GM18861 (cell line): ENCODE measurements at regions not wholly inside any gene's neighbourhood (a gene's known extent, or its start where the extent isn't known, plus 50 kb on each side); places are given as distances from the start of the nearest gene placed in this dataset.
"Not testable (repeated sequence)": the region's sequence is repeated elsewhere in the genome, so short reads cannot be mapped to it uniquely, and the experiment has no call there.

Source experiments
- ATAC-seq: cut with Tn5 transposase; IDR thresholded peaks from one replicate; pipeline ENCODE4 v1.9.1; 2021; ENCODE audit not compliant: unreplicated experiment

GRCh38 chr5:17816944-17817343 lies 182.7 kb downstream of the TAF11L14 start:
- ATAC-seq = no peak

GRCh38 chr5:17817990-17818389 lies 183.7 kb downstream of the TAF11L14 start:
- no peak for ATAC-seq

- ATAC-seq = no peak
Observed at GRCh38 chr5:17819783-17820182, 185.5 kb downstream of the TAF11L14 start.

DNA sequence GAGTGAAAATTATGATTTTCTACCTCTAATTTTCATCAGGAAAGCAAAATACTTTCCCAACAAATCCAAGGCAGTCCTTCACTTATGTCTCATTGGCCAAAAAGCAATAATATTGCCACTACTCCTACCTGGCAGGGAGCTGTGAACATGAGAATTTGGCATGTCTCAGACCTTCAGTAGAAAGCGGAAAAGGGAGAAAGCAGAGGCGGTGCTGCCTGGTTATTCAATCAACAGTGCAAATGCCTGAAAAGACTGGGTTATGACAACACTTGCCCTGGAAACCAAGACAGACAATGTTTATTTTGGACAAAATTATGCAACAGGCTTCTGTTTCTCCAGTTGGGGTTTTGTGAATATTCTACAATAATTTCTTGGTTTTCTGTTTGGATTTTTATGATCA lies 194.4 kb downstream of the TAF11L14 start:
- no peak for ATAC-seq

- ATAC-seq = no peak
Observed at GRCh38 chr5:17829456-17829855, 195.2 kb downstream of the TAF11L14 start.

- no peak for ATAC-seq
Observed at GRCh38 chr5:17831279-17831678, 197.0 kb downstream of the TAF11L14 start.

GRCh38 chr5:17832949-17833745 lies 198.9 kb downstream of the TAF11L14 start:
- no peak for ATAC-seq

DNA sequence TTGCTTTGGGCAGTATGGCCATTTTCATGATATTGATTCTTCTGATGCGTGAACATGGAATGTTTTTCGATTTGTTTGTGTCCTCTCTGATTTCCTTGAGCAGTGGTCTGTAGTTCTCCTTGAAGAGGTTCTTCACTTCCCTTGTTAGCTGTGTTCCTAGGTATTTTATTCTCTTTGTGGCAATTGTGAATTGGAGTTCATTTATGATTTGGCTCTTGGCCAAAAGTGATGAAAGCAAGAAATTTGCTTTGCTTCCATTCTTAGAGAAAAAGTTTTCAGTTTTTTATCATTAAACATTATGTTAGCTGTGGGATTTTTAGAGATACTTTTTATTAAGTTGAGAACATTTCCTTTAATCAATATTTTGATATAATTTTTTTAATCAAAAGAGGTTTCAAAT lies 203.5 kb downstream of the TAF11L14 start:
- ATAC-seq = no peak

DNA sequence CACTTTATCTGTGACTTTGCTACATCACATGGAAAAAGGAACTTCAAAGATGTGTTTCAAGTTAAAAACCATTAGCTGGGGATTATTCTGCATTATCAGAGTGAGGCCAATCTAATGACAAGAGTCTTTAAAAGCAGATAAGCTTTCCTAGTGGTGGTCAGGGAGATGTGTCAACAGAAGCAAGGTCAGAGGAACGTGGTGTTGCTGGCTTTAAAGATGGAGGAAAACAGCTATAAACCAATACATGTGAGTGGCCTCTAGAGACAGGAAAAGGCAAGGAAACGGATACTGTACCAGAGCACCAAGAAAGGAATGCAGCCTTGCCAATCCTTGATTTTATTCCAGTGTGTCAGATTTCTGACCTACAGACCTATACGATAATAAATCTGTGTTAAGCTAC lies 204.2 kb downstream of the TAF11L14 start:
- ATAC-seq = no peak

GRCh38 chr5:17839848-17840247 lies 205.6 kb downstream of the TAF11L14 start:
- no peak for ATAC-seq

GRCh38 chr5:17846496-17846895 lies 212.2 kb downstream of the TAF11L14 start:
- no peak for ATAC-seq

DNA sequence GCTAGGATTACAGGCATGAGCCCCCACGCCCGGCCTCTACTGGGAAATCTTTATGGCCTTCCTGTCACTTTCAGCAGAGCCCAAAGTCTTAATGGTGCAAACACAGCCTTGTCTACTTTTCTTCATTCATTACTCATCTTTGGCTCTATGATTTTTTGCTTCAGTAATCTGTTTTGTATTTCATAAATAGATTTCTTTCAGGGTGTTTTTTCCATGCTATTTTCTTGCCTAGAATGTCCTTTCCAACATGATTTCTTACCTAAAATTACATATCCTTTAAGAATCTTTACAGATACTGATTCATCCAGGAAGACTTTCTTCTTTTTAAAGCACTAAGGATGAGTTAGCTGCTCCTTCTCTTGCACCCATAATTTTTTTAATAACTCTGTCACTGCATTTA lies 213.0 kb downstream of the TAF11L14 start:
- no peak for ATAC-seq

GRCh38 chr5:17852111-17852510 lies 217.9 kb downstream of the TAF11L14 start:
- ATAC-seq = no peak

DNA sequence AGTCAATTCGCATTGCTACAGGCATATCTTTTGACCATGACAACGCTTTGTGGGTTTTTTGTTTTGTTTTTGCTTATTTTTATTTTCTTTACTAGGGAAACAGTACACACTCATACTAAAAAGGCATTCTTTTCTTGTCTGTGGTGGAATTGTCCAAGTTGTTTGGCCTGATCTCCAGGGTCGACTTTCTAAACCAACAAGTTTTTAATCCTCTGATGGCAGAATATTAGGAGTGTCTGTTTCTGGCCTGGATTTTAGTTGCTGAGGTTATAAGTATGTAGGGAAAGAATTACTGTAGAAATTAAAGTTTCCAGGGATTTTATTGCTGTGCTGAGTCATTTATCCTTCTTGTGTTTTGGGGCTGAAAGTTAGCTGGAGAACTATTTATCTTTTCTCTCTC lies 218.5 kb downstream of the TAF11L14 start:
- ATAC-seq = no peak

DNA sequence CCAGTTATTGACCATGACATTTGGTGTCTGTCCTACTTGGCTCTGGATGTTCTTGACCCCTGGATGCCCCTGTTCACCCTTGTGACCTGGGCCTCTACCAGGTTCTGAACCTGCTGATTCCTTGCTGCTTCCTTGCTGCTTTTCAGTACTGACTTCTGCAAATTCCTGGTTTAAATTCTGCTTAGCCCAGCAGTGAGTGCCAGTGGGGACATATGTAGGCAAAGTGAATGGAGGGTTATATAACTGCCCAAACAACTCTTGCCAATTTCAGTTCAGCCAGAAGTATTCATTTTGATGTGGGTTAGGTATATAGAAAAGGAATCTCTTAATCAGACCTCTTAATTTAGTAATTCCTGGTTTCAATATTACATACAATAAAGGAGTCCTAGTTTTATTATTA lies 220.6 kb downstream of the TAF11L14 start:
- ATAC-seq = no peak

DNA sequence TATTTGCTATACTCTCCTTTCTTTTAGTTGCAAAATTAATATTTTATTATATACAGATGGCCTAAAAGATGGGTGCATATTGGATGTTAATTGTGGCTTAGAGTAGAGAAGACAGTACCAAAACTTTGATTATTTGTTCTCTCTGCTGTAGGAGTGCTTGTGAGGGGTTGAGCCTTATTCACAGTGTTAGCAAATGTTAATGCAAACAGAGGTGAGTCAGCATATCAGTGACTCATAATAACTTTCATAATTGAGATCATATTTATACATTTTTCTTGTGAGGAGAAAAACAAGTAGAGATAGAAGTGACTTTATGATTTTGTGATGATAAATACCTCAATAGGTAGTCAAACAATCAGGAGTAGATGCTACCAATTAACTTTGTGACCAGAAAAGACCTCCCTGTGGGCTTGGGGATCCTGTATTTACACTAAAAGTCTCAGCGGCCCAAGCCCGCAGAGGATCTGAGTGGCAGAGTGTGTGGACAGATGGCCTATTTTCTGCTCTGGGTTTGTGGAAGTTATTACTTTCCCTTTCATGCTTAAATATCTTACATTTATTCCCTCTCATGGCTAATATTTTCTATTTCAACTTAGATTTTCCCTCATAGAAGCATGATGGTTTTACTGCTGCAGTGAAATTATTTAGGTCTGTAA lies 226.5 kb downstream of the TAF11L14 start:
- no peak for ATAC-seq

- not testable (repeated sequence) for ATAC-seq
Observed at GRCh38 chr5:17864903-17865302, 230.6 kb downstream of the TAF11L14 start.

DNA sequence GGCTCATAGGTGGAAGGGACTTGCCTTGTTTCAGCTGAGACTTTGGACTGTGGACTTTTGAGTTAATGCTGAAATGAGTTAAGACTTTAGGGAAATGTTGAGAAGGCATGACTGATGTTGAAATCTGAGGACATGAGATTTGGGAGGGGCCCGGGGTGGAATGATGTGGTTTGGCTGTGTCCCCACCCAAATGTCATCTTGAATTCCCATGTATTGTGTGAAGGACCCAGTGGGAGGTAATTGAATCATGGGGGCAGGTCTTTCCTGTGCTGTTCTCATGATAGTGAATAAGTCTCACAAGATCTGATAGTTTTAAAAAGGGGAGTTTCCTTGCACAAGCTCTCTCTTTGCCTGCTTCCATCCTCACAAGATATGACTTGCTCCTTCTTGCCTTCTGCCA lies 231.7 kb downstream of the TAF11L14 start:
- ATAC-seq = not testable (repeated sequence)

DNA sequence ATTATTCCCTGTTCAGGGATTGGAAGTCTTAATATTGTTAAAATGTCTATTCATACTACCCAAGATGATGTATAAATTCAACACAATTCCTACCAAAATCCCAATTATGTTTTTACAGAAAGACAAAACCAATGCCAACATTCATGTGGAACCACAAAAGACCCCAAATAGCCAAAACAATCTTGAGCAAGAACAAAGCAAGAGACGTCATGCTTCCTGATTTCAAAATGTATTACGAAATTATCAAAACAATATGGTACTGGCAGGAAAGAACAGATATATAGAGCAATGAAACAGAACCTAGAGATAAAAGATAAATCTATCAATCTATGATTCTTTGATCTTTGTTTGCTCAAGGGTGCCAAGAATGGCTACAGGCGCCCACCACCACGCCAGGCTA lies 237.9 kb downstream of the TAF11L14 start:
- no peak for ATAC-seq

GRCh38 chr5:17878541-17878940 lies 244.3 kb downstream of the TAF11L14 start:
- no peak for ATAC-seq

GRCh38 chr5:17879276-17879675 lies 245.0 kb downstream of the TAF11L14 start:
- no peak for ATAC-seq

DNA sequence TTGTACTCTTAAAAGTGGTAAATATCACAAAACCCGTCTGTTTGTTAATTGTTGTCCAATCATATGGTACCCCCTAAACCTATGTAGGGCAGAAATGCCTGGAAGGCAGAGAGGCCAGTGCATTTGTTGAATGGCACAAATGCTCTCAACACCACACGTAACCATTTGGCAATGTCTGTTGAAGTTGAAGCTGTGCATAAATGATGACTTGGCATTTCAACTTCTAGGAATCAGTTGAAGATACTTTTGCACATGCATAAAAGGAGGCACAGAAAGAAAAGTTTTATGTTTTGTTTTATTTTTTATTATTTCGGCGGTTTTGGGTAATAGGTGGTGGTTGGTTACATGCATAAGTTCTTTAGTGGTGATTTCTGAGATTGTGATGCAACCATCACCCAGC lies 246.6 kb downstream of the TAF11L14 start:
- ATAC-seq = no peak
